ENCODE measurements at regions not wholly inside any gene's neighbourhood (a gene's known extent, or its start where the extent isn't known, plus 50 kb on each side); places are given as distances from the start of the nearest gene placed in this dataset.

DNA sequence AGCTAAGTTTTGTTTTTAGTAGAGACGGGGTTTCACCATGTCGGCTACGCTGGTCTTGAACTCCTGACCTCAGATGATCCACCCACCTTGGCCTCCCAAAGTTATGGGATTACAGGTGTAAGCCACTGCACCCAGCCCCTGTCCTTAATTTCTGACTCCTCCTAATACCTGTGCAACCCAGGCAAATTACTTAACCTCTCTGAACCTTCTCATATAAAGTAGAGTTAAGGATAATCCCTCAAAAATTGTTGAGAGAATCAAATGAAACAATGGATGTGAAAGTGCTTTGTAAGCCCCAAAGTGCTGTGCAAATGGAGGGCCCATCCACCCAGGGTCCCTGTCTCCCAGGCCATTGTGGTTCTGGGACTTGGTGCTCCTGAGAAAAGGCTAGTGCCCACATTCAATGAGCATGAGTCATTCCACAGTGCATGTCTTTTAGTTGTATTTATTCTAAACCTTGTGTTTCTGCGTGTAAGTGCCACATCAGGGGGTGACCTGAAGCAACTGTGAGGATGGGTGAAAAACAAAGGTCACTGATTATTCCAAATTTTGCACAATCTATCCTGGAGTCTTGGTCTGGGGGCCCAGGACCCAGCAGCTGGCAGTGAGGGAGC is 61.4 kb upstream of the PTPRJ start:
- no peak overlapping the region for H3K9ac ChIP-seq (ENCODE audit: low read length)
- TF ChIP-seq, protein P1, sequence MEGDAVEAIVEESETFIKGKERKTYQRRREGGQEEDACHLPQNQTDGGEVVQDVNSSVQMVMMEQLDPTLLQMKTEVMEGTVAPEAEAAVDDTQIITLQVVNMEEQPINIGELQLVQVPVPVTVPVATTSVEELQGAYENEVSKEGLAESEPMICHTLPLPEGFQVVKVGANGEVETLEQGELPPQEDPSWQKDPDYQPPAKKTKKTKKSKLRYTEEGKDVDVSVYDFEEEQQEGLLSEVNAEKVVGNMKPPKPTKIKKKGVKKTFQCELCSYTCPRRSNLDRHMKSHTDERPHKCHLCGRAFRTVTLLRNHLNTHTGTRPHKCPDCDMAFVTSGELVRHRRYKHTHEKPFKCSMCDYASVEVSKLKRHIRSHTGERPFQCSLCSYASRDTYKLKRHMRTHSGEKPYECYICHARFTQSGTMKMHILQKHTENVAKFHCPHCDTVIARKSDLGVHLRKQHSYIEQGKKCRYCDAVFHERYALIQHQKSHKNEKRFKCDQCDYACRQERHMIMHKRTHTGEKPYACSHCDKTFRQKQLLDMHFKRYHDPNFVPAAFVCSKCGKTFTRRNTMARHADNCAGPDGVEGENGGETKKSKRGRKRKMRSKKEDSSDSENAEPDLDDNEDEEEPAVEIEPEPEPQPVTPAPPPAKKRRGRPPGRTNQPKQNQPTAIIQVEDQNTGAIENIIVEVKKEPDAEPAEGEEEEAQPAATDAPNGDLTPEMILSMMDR (IDR thresholded peaks at IDR 0.05; ENCODE audit: insufficient read depth, low read length, poor library complexity, severe bottlenecking), result no peak
- TF ChIP-seq EZH2phosphoT487 (conservative IDR thresholded peaks at IDR 0.05; ENCODE audit: low read length), result no peak
- no peaks in the 10 kb centered on the region for H3K36me3 ChIP-seq (ENCODE audit: low read length)
- H3K79me2 ChIP-seq (ENCODE audit: insufficient read depth, low read length), result no peaks in the 10 kb centered on the region
- no peaks in the 10 kb centered on the region for H3F3A ChIP-seq (ENCODE audit: insufficient read depth)
- H3K27ac ChIP-seq (ENCODE audit: low read depth, low read length), result no peak overlapping the region
- H3K4me2 ChIP-seq (ENCODE audit: low read depth, low read length, poor library complexity, severe bottlenecking), result no peak overlapping the region
- H3K4me3 ChIP-seq (ENCODE audit: insufficient read depth, low read length, poor library complexity, severe bottlenecking), result no peak overlapping the region
- no peaks in the 10 kb centered on the region for H3K9me3 ChIP-seq (ENCODE audit: insufficient read depth, low read length)
- H3K27me3 ChIP-seq (ENCODE audit: low read length), result no peaks in the 10 kb centered on the region
- H3K9me2 ChIP-seq (replicated peaks; ENCODE audit: insufficient read depth, low read length), result no peaks in the 10 kb centered on the region
- H4K20me1 ChIP-seq (ENCODE audit: low read depth, low read length), result no peaks in the 10 kb centered on the region
- H2AFZ ChIP-seq (ENCODE audit: low read depth, low read length, severe bottlenecking), result no peak overlapping the region

DNA sequence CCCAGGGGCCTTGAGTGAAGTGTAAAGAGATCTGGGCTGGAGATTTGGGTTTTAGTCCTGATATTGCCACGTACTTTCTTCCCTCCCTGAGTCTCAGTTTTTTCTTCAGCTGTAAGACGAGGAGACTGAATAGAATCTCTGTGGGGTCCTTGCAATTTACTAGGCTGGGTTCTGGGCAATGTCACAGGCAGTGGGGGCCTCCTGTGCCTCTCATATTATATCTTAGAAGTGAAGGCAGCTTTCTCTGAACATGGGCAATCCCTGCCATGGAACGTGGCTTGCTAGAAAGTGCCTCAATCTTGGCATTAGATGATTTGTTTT is 62.0 kb upstream of the PTPRJ start:
- Histone ChIP-seq H3K4me3 (ENCODE audit: insufficient read depth, low read length, poor library complexity, severe bottlenecking) (no peak overlapping the region), H3K4me2 (ENCODE audit: low read depth, low read length, poor library complexity, severe bottlenecking) (peak overlapping the region; percentile 37), H3K27ac (ENCODE audit: low read depth, low read length) (peak overlapping the region; percentile 47), H3K9ac (ENCODE audit: low read length) (no peak overlapping the region), H3K27me3 (ENCODE audit: low read length) (no peaks in the 10 kb centered on the region), H3K36me3 (ENCODE audit: low read length) (no peaks in the 10 kb centered on the region), H2AFZ (ENCODE audit: low read depth, low read length, severe bottlenecking) (no peak overlapping the region), H4K20me1 (ENCODE audit: low read depth, low read length) (no peaks in the 10 kb centered on the region), H3K79me2 (ENCODE audit: insufficient read depth, low read length) (no peaks in the 10 kb centered on the region), H3K9me2 (replicated peaks; ENCODE audit: insufficient read depth, low read length) (no peaks in the 10 kb centered on the region), H3K9me3 (ENCODE audit: insufficient read depth, low read length) (no peaks in the 10 kb centered on the region), H3F3A (ENCODE audit: insufficient read depth) (no peaks in the 10 kb centered on the region)
- TF ChIP-seq, protein P1 (IDR thresholded peaks at IDR 0.05; ENCODE audit: insufficient read depth, low read length, poor library complexity, severe bottlenecking), result no peak
- no peak for TF ChIP-seq EZH2phosphoT487 (conservative IDR thresholded peaks at IDR 0.05; ENCODE audit: low read length)

DNA sequence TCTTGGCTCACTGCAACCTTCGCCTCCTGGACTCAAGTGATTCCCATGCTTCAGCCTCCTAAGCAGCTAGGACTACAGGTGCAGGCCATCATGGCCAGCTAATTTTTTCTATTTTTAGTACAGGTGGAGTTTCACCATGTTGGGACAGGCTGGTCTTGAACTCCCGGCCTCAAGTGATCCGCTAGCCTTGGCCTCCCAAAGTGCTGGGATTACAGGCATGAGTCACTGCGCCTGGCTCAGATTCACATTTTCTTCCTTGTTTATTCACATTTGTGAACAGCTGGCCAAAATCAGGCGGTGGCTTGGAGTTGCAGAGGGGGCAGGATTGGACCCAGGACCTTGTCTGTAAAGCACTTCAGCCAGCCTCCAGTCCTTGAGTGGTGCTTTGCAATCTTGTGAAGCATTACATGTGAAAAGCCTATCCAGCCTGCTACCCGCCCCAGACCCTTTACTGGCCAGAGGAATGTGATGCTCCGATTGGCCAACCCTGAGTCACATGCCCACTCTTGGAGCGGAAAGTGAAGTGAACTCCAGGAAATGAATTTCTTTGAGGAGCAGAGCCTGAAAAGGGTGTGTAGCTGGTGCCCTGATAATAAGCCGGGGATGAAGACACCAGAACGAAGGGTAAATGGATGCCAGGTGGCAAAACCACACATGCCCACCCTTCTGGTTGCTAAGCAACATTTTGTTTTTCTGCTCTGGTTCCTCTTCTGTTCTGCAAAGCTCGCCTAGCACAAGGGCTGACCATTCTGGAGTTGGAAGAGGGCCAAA is 62.6 kb upstream of the PTPRJ start:
- H3F3A ChIP-seq (ENCODE audit: insufficient read depth), result no peaks in the 10 kb centered on the region
- no peaks in the 10 kb centered on the region for H3K79me2 ChIP-seq (ENCODE audit: insufficient read depth, low read length)

More for the DNA sequence above, 62.6 kb upstream of the PTPRJ start:
- H3K9me3 ChIP-seq (ENCODE audit: insufficient read depth, low read length), result no peaks in the 10 kb centered on the region
- peak overlapping the region; percentile 47 for H3K27ac ChIP-seq (ENCODE audit: low read depth, low read length)
- no peak overlapping the region for H3K9ac ChIP-seq (ENCODE audit: low read length)
- H3K4me3 ChIP-seq (ENCODE audit: insufficient read depth, low read length, poor library complexity, severe bottlenecking), result no peak overlapping the region
- H3K9me2 ChIP-seq (replicated peaks; ENCODE audit: insufficient read depth, low read length), result no peaks in the 10 kb centered on the region
- H4K20me1 ChIP-seq (ENCODE audit: low read depth, low read length), result no peaks in the 10 kb centered on the region
- TF ChIP-seq, protein P1 (IDR thresholded peaks at IDR 0.05; ENCODE audit: insufficient read depth, low read length, poor library complexity, severe bottlenecking), result no peak
- TF ChIP-seq EZH2phosphoT487 (conservative IDR thresholded peaks at IDR 0.05; ENCODE audit: low read length), result no peak
- H2AFZ ChIP-seq (ENCODE audit: low read depth, low read length, severe bottlenecking), result no peak overlapping the region
- peak overlapping the region; percentile 37 for H3K4me2 ChIP-seq (ENCODE audit: low read depth, low read length, poor library complexity, severe bottlenecking)
- no peaks in the 10 kb centered on the region for H3K36me3 ChIP-seq (ENCODE audit: low read length)
- no peaks in the 10 kb centered on the region for H3K27me3 ChIP-seq (ENCODE audit: low read length)

Measured in SU-DHL-6 (cell line).